ENCODE measurements at regions not wholly inside any gene's neighbourhood (a gene's known extent, or its start where the extent isn't known, plus 50 kb on each side); places are given as distances from the start of the nearest gene placed in this dataset.
A peak's percentile ranks its signal among the peaks of the same experiment; 100 is the strongest.

GRCh38 chr16:59881376-59881775 lies 1147.3 kb upstream of the GOT2 start:
- WGBS (ENCODE audit: missing lambda C conversion rate) = 75% methylated on average over 3 of the region's 3 CpGs
- DNase-seq (ENCODE audit: low read depth in 1 of 2, low spot score in 1 of 2) (peak in 1 of 2 experiments; percentile 8), FAIRE-seq (no peak), ATAC-seq (no peak)
- Histone ChIP-seq H3K4me1 (peaks cover 43% of the 10 kb centered on the region), H3K9me3 (peaks cover 5% of the 10 kb centered on the region; the same call in 2 of the 3 replicates), H3K27ac (peak overlapping the region; percentile 22 to 69; a peak in 5 of 6 replicates), H3K4me2 (no peak overlapping the region), H3K4me3 (no peak overlapping the region)
- TF ChIP-seq ZNF302 (CRISPR knock-in tag; IDR thresholded peaks at IDR 0.05) (no peak), CTCF (IDR thresholded peaks at IDR 0.05) (no peak), HMGXB4 (CRISPR knock-in tag; IDR thresholded peaks at IDR 0.05; ENCODE audit: borderline replicate concordance) (no peak), RARB (CRISPR knock-in tag; IDR thresholded peaks at IDR 0.05) (no peak), HES2 (IDR thresholded peaks at IDR 0.05) (no peak)
- ChIA-PET CTCF (no interaction called here), POLR2A (no interaction called here)

GRCh38 chr16:59880611-59881010 lies 1146.5 kb upstream of the GOT2 start:
- FAIRE-seq = peak; percentile 39
- no peak for ATAC-seq
- WGBS (ENCODE audit: missing lambda C conversion rate) = 11% methylated on average over 1 of the region's 1 CpG
- Histone ChIP-seq H3K27ac (peak overlapping the region; percentile 2 to 69; a peak in 4 of 6 replicates), H3K9me3 (peaks cover 5% of the 10 kb centered on the region; the same call in 2 of the 3 replicates), H3K4me2 (peak overlapping the region; percentile 1; the same call in 1 of the 3 replicates), H3K4me1 (peaks cover 37% of the 10 kb centered on the region), H3K4me3 (no peak overlapping the region)
- POLR2A ChIA-PET = no interaction called here
- CTCF ChIA-PET = no interaction called here
- DNase-seq (ENCODE audit: low read depth in 1 of 2, low spot score in 1 of 2) = no peak
- TF ChIP-seq HEYL (CRISPR knock-in tag; IDR thresholded peaks at IDR 0.05) (no peak), ATOH8 (CRISPR knock-in tag; IDR thresholded peaks at IDR 0.05; ENCODE audit: low read depth) (no peak), PBX3 (IDR thresholded peaks at IDR 0.05) (no peak), CHD2 (IDR thresholded peaks at IDR 0.05; ENCODE audit: low read length, partially characterized antibody) (no peak), RNF2 (IDR thresholded peaks at IDR 0.05; ENCODE audit: borderline replicate concordance, low read depth) (no peak), SMC3 (IDR thresholded peaks at IDR 0.05) (no peak), ZC3H11A (IDR thresholded peaks at IDR 0.05) (no peak), RFX5 (IDR thresholded peaks at IDR 0.05) (no peak), FOSB (CRISPR knock-in tag; IDR thresholded peaks at IDR 0.05) (no peak), E2F6 (IDR thresholded peaks at IDR 0.05; ENCODE audit: borderline replicate concordance, low read depth) (no peak), HMGXB4 (CRISPR knock-in tag; IDR thresholded peaks at IDR 0.05; ENCODE audit: borderline replicate concordance) (no peak), NR3C1 (IDR thresholded peaks at IDR 0.05) (no peak)
